ENCODE measurements at regions not wholly inside any gene's neighbourhood (a gene's known extent, or its start where the extent isn't known, plus 50 kb on each side); places are given as distances from the start of the nearest gene placed in this dataset.
A peak's percentile ranks its signal among the peaks of the same experiment; 100 is the strongest.

- no peak for DNase-seq
Measured at GRCh38 chr9:108119530-108120113, 630.1 kb upstream of the KLF4 start.

GRCh38 chr9:108117795-108118194 is 628.2 kb upstream of the KLF4 start:
- no peak for DNase-seq

- no peak for DNase-seq
Measured at GRCh38 chr9:108117306-108117705, 627.7 kb upstream of the KLF4 start.

- DNase-seq: no peak
Measured at GRCh38 chr9:108113596-108113995, 624.0 kb upstream of the KLF4 start.

- DNase-seq: no peak
Measured at GRCh38 chr9:108109927-108110690, 620.5 kb upstream of the KLF4 start.

GRCh38 chr9:108108852-108109448 is 619.4 kb upstream of the KLF4 start:
- no peak for DNase-seq

GRCh38 chr9:108108280-108108851 is 618.8 kb upstream of the KLF4 start:
- DNase-seq: no peak

- no peak for DNase-seq
Measured at GRCh38 chr9:108105885-108106284, 616.3 kb upstream of the KLF4 start.

- no peak for DNase-seq
Measured at GRCh38 chr9:108104991-108105390, 615.4 kb upstream of the KLF4 start.

- no peak for DNase-seq
Measured at GRCh38 chr9:108103046-108103693, 613.6 kb upstream of the KLF4 start.

GRCh38 chr9:108101410-108101809 is 611.8 kb upstream of the KLF4 start:
- no peak for DNase-seq

GRCh38 chr9:108100571-108100970 is 611.0 kb upstream of the KLF4 start:
- no peak for DNase-seq

GRCh38 chr9:108099854-108100253 is 610.3 kb upstream of the KLF4 start:
- no peak for DNase-seq

- DNase-seq: no peak
Measured at GRCh38 chr9:108095496-108095895, 605.9 kb upstream of the KLF4 start.

- DNase-seq: no peak
Measured at GRCh38 chr9:108094676-108094993, 605.1 kb upstream of the KLF4 start.

- no peak for DNase-seq
Measured at GRCh38 chr9:108093773-108094675, 604.5 kb upstream of the KLF4 start.

- no peak for DNase-seq
Measured at GRCh38 chr9:108088916-108089315, 599.3 kb upstream of the KLF4 start.

GRCh38 chr9:108087781-108088180 is 598.2 kb upstream of the KLF4 start:
- peak; percentile 55 for DNase-seq

GRCh38 chr9:108086624-108087023 is 597.1 kb upstream of the KLF4 start:
- no peak for DNase-seq

- DNase-seq: no peak
Measured at GRCh38 chr9:108085294-108085693, 595.7 kb upstream of the KLF4 start.

- no peak for DNase-seq
Measured at GRCh38 chr9:108083796-108084352, 594.3 kb upstream of the KLF4 start.

- DNase-seq: peak; percentile 83
Measured at GRCh38 chr9:108083160-108083750, 593.7 kb upstream of the KLF4 start.

Data from NCI-H2029 treated with DMSO at 0.1 percent for 48 hours (cell line).